Testis (tissue), 2 donors: ENCODE measurements at regions not wholly inside any gene's neighbourhood (a gene's known extent, or its start where the extent isn't known, plus 50 kb on each side); places are given as distances from the start of the nearest gene placed in this dataset.

Experiments used
- CTCF ChIP-seq, 3 experiments: fragments of 450-650 bp in 2 of 3; fragments of 200-600 bp in 1 of 3; sonication (generic) in 1 of 3; IDR thresholded peaks; one replicate each; pipeline ENCODE4 v1.5.1; 2016 to 2019; ENCODE audit warnings: antibody characterized with exemption in 3 of 3, mild to moderate bottlenecking in 2 of 3, moderate library complexity in 1 of 3
- POLR2A ChIP-seq: fragments of 450-650 bp; IDR thresholded peaks from one replicate; pipeline ENCODE4 v1.6.1; 2017; ENCODE audit warnings: antibody characterized with exemption, mild to moderate bottlenecking, moderate library complexity

GRCh38 chr6:6882592-6882991, 225.2 kb upstream of the RREB1 start:
- TF ChIP-seq POLR2A (no peak), CTCF (IDR thresholded peaks at IDR 0.05) (no peak)
